GM23338 (cell line): ENCODE measurements at regions not wholly inside any gene's neighbourhood (a gene's known extent, or its start where the extent isn't known, plus 50 kb on each side); places are given as distances from the start of the nearest gene placed in this dataset.

Experiments used
- ATAC-seq: fragments of 200-7000 bp; cut with Tn5 transposase; 3 replicates; pipeline ENCODE4 v1.9.1; 2020
- DNase-seq: peaks from one replicate; pipeline ENCODE4 v3.0.0-alpha.2; 2015; ENCODE audit warnings: low spot score
- H2AFZ ChIP-seq: fragments of 200-600 bp; sonication (generic); 2 replicates; pipeline ENCODE4 v1.8.0; 2016; ENCODE audit warnings: antibody characterized with exemption, mild to moderate bottlenecking, moderate library complexity
- H3F3A ChIP-seq: fragments of 200-600 bp; sonication (generic); replicated peaks from 2 replicates; pipeline ENCODE4 v1.8.0; 2017; ENCODE audit warnings: antibody characterized with exemption, mixed run types, low read depth
- H3K27ac ChIP-seq: fragments of 200-600 bp; sonication (generic); 2 replicates; pipeline ENCODE4 v1.6.1; 2016; ENCODE audit warnings: low read depth
- H3K27me3 ChIP-seq: fragments of 200-600 bp; sonication (generic); 2 replicates; pipeline ENCODE4 v1.8.0; 2016; ENCODE audit warnings: mild to moderate bottlenecking, mixed run types, moderate library complexity; ENCODE audit not compliant: insufficient read depth
- H3K36me3 ChIP-seq: fragments of 200-600 bp; sonication (generic); 2 replicates; pipeline ENCODE4 v1.8.0; 2016; ENCODE audit warnings: mild to moderate bottlenecking; ENCODE audit not compliant: insufficient read depth
- H3K4me1 ChIP-seq: fragments of 200-600 bp; sonication (generic); 2 replicates; pipeline ENCODE4 v1.8.0; 2016; ENCODE audit warnings: mild to moderate bottlenecking, moderate library complexity; ENCODE audit not compliant: insufficient read depth
- H3K4me2 ChIP-seq: fragments of 200-600 bp; sonication (generic); 2 replicates; pipeline ENCODE4 v1.7.1; 2017; ENCODE audit warnings: mixed run types
- H3K4me3 ChIP-seq: fragments of 200-600 bp; sonication (generic); 2 replicates; pipeline ENCODE4 v1.6.1; 2016; ENCODE audit warnings: mixed run types
- H3K79me2 ChIP-seq: fragments of 200-600 bp; sonication (generic); replicated peaks from 2 replicates; pipeline ENCODE4 v1.8.0; 2017; ENCODE audit warnings: mild to moderate bottlenecking; ENCODE audit not compliant: insufficient read depth
- H3K9me2 ChIP-seq: fragments of 200-600 bp; sonication (generic); 2 replicates; pipeline ENCODE4 v1.8.0; 2017; ENCODE audit not compliant: insufficient read depth
- H4K20me1 ChIP-seq: fragments of 200-600 bp; sonication (generic); replicated peaks from 2 replicates; pipeline ENCODE4 v1.8.0; 2017; ENCODE audit warnings: mild to moderate bottlenecking; ENCODE audit not compliant: insufficient read depth
- H3K27ac Mint-ChIP-seq: 2 replicates; pipeline ENCODE4 v1.8.0; 2020; ENCODE audit warnings: inconsistent platforms, mild to moderate bottlenecking, moderate library complexity, mixed read lengths
- H3K27me3 Mint-ChIP-seq: 3 replicates; pipeline ENCODE4 v1.8.0; 2022; ENCODE audit warnings: low read depth, mild to moderate bottlenecking, moderate library complexity, mixed read lengths, inconsistent platforms; ENCODE audit not compliant: insufficient read depth, poor library complexity
- H3K36me3 Mint-ChIP-seq: 3 replicates; pipeline ENCODE4 v1.8.0; 2021; ENCODE audit warnings: low read depth, mild to moderate bottlenecking, inconsistent platforms, moderate library complexity, mixed read lengths
- H3K4me1 Mint-ChIP-seq: 3 replicates; pipeline ENCODE4 v1.8.0; 2020; ENCODE audit warnings: mild to moderate bottlenecking, inconsistent platforms, mixed read lengths
- H3K4me3 Mint-ChIP-seq: 3 replicates; pipeline ENCODE4 v1.8.0; 2021; ENCODE audit warnings: moderate library complexity, mild to moderate bottlenecking, inconsistent platforms, mixed read lengths
- H3K9me3 Mint-ChIP-seq: 3 replicates; pipeline ENCODE4 v1.8.0; 2020; ENCODE audit warnings: moderate library complexity, mild to moderate bottlenecking, inconsistent platforms, mixed read lengths
- CTCF ChIP-seq, 2 experiments: fragments of 200-600 bp in 1 of 2; sonication (generic) in 1 of 2; conservative IDR thresholded peaks; 2 replicates each; pipeline versions ENCODE4 v1.5.1 to v1.6.1; 2016 to 2017; ENCODE audit warnings: antibody characterized with exemption in 2 of 2, low read depth in 2 of 2, mild to moderate bottlenecking in 2 of 2, moderate library complexity in 1 of 2
- ETS1 ChIP-seq: IDR thresholded peaks from 2 replicates; pipeline ENCODE4 v1.6.1; 2016; ENCODE audit warnings: antibody characterized with exemption
- EZH2 ChIP-seq: fragments of 200-600 bp; sonication (generic); IDR thresholded peaks from one replicate; pipeline ENCODE4 v1.8.0; 2017; ENCODE audit warnings: antibody characterized with exemption, mild to moderate bottlenecking, low read depth; ENCODE audit not compliant: unreplicated experiment
- NANOG ChIP-seq: IDR thresholded peaks from 2 replicates; pipeline ENCODE4 v1.6.1; 2016; ENCODE audit warnings: antibody characterized with exemption, borderline replicate concordance
- ZNF331 ChIP-seq: fragments of 250-450 bp; sonication (Bioruptor Pico); IDR thresholded peaks from 2 replicates; pipeline ENCODE4 v1.5.0; 2020; ENCODE audit warnings: low read depth, mild to moderate bottlenecking, moderate library complexity
- ZNF462 ChIP-seq: fragments of 250-450 bp; sonication (Bioruptor Pico); IDR thresholded peaks from 2 replicates; pipeline ENCODE4 v1.5.0; 2020; ENCODE audit warnings: mild to moderate bottlenecking, moderate library complexity

- H3K36me3 Mint-ChIP-seq = peaks cover 2% of the 10 kb centered on the region; the same call in 2 of the 3 replicates
- Histone ChIP-seq H3K4me2 (no peak overlapping the region), H4K20me1 (no peaks in the 10 kb centered on the region), H3K79me2 (no peaks in the 10 kb centered on the region), H3K36me3 (no peaks in the 10 kb centered on the region), H3K27ac (no peak overlapping the region), H3K9me2 (no peaks in the 10 kb centered on the region), H2AFZ (no peak overlapping the region), H3K4me1 (peaks cover 6% of the 10 kb centered on the region), H3F3A (no peaks in the 10 kb centered on the region), H3K4me3 (no peak overlapping the region), H3K27me3 (no peaks in the 10 kb centered on the region)
- TF ChIP-seq ZNF331 (CRISPR knock-in tag) (no peak), ZNF462 (CRISPR knock-in tag) (no peak), CTCF (conservative IDR thresholded peaks at IDR 0.05; ENCODE audit: low read depth in 2 of 2) (no peak), EZH2 (no peak), NANOG (no peak), ETS1 (no peak)
- no peak overlapping the region for H3K4me3 Mint-ChIP-seq
- DNase-seq = no peak
- H3K9me3 Mint-ChIP-seq = peaks cover 7% of the 10 kb centered on the region
- peaks cover 12% of the 10 kb centered on the region for H3K27me3 Mint-ChIP-seq
- H3K4me1 Mint-ChIP-seq = peaks cover 20% of the 10 kb centered on the region
- H3K27ac Mint-ChIP-seq = no peak overlapping the region
- ATAC-seq = no peak
These were observed 172.7 kb upstream of the CCL2 start for GRCh38 chr17:34082404-34082803.
